B cell (primary cell): ENCODE measurements at regions not wholly inside any gene's neighbourhood (a gene's known extent, or its start where the extent isn't known, plus 50 kb on each side); places are given as distances from the start of the nearest gene placed in this dataset.

Experiments
- EZH2 ChIP-seq: IDR thresholded peaks from 2 replicates; pipeline ENCODE4 v1.6.1; 2012; ENCODE audit warnings: borderline replicate concordance, low read depth, mild to moderate bottlenecking, moderate library complexity, low read length; ENCODE audit not compliant: insufficient read depth, poor library complexity, severe bottlenecking
- TF ChIP-seq, protein P1 (sequence below): fragments of 200-600 bp; IDR thresholded peaks from one replicate; pipeline ENCODE4 v1.8.0; 2022; ENCODE audit warnings: antibody characterized with exemption, mild to moderate bottlenecking

GRCh38 chr3:20909511-20909910, 723.5 kb upstream of the SGO1 start:
- TF ChIP-seq, protein P1, sequence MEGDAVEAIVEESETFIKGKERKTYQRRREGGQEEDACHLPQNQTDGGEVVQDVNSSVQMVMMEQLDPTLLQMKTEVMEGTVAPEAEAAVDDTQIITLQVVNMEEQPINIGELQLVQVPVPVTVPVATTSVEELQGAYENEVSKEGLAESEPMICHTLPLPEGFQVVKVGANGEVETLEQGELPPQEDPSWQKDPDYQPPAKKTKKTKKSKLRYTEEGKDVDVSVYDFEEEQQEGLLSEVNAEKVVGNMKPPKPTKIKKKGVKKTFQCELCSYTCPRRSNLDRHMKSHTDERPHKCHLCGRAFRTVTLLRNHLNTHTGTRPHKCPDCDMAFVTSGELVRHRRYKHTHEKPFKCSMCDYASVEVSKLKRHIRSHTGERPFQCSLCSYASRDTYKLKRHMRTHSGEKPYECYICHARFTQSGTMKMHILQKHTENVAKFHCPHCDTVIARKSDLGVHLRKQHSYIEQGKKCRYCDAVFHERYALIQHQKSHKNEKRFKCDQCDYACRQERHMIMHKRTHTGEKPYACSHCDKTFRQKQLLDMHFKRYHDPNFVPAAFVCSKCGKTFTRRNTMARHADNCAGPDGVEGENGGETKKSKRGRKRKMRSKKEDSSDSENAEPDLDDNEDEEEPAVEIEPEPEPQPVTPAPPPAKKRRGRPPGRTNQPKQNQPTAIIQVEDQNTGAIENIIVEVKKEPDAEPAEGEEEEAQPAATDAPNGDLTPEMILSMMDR: no peak
- TF ChIP-seq EZH2: no peak
